SU-DHL-6 (cell line): ENCODE measurements at regions not wholly inside any gene's neighbourhood (a gene's known extent, or its start where the extent isn't known, plus 50 kb on each side); places are given as distances from the start of the nearest gene placed in this dataset.

Experiments used
- H2AFZ ChIP-seq: fragments of 200-600 bp; sonication (generic); 2 replicates; pipeline ENCODE4 v1.6.1; 2014; ENCODE audit warnings: low read depth, mild to moderate bottlenecking, moderate library complexity, mixed read lengths, antibody characterized with exemption, low read length; ENCODE audit not compliant: severe bottlenecking
- H3F3A ChIP-seq: fragments of 200-600 bp; shearing (Covaris generic); 2 replicates; pipeline ENCODE4 v1.6.0; 2016; ENCODE audit warnings: antibody characterized with exemption, mild to moderate bottlenecking; ENCODE audit not compliant: insufficient read depth
- H3K27ac ChIP-seq: fragments of 200-600 bp; sonication (generic); 2 replicates; pipeline ENCODE4 v1.5.1; 2016; ENCODE audit warnings: low read depth, mild to moderate bottlenecking, low read length, moderate library complexity, mixed read lengths
- H3K27me3 ChIP-seq: fragments of 200-600 bp; sonication (generic), shearing (Covaris generic); 2 replicates; pipeline ENCODE4 v1.6.0; 2014; ENCODE audit warnings: mild to moderate bottlenecking, low read length
- H3K36me3 ChIP-seq: fragments of 200-600 bp; sonication (generic); 2 replicates; pipeline ENCODE4 v1.6.1; 2014; ENCODE audit warnings: mild to moderate bottlenecking, low read length, mixed read lengths
- H3K4me2 ChIP-seq: fragments of 300-600, 200-600 bp; shearing (Covaris generic), sonication (generic); 2 replicates; pipeline ENCODE4 v1.6.0; 2014; ENCODE audit warnings: low read length, low read depth, mild to moderate bottlenecking; ENCODE audit not compliant: poor library complexity, severe bottlenecking
- H3K4me3 ChIP-seq: fragments of 200-600 bp; sonication (generic); 2 replicates; pipeline ENCODE4 v1.5.1; 2014; ENCODE audit warnings: antibody characterized with exemption, low read length, mild to moderate bottlenecking, mixed read lengths; ENCODE audit not compliant: insufficient read depth, poor library complexity, severe bottlenecking
- H3K79me2 ChIP-seq: fragments of 200-600 bp; sonication (generic); 2 replicates; pipeline ENCODE4 v1.6.1; 2014; ENCODE audit warnings: mild to moderate bottlenecking, low read length, moderate library complexity; ENCODE audit not compliant: insufficient read depth
- H3K9ac ChIP-seq: fragments of 200-600 bp; sonication (generic); 2 replicates; pipeline ENCODE4 v1.7.0; 2014; ENCODE audit warnings: mild to moderate bottlenecking, low read length
- H3K9me2 ChIP-seq: fragments of 200-600 bp; sonication (generic); replicated peaks from 2 replicates; pipeline ENCODE4 v1.6.1; 2014; ENCODE audit warnings: low read length; ENCODE audit not compliant: insufficient read depth
- H3K9me3 ChIP-seq: fragments of 200-600 bp; sonication (generic); 2 replicates; pipeline ENCODE4 v1.6.1; 2014; ENCODE audit warnings: low read length, mixed read lengths; ENCODE audit not compliant: insufficient read depth
- H4K20me1 ChIP-seq: fragments of 200-600 bp; sonication (generic); 2 replicates; pipeline ENCODE4 v1.6.1; 2014; ENCODE audit warnings: low read depth, mild to moderate bottlenecking, antibody characterized with exemption, low read length, moderate library complexity, mixed read lengths
- EZH2phosphoT487 ChIP-seq: fragments of 200-600 bp; sonication (generic), shearing (Covaris generic); conservative IDR thresholded peaks from 2 replicates; pipeline ENCODE4 v1.6.1; 2018; ENCODE audit warnings: mild to moderate bottlenecking, antibody characterized with exemption, low read length, moderate library complexity, mixed read lengths
- TF ChIP-seq, protein P1 (sequence below): fragments of 200-600 bp; sonication (generic); IDR thresholded peaks from one replicate; pipeline ENCODE4 v1.5.1; 2017; ENCODE audit warnings: antibody characterized with exemption, mild to moderate bottlenecking, low read length, moderate library complexity; ENCODE audit not compliant: insufficient read depth, poor library complexity, severe bottlenecking

DNA sequence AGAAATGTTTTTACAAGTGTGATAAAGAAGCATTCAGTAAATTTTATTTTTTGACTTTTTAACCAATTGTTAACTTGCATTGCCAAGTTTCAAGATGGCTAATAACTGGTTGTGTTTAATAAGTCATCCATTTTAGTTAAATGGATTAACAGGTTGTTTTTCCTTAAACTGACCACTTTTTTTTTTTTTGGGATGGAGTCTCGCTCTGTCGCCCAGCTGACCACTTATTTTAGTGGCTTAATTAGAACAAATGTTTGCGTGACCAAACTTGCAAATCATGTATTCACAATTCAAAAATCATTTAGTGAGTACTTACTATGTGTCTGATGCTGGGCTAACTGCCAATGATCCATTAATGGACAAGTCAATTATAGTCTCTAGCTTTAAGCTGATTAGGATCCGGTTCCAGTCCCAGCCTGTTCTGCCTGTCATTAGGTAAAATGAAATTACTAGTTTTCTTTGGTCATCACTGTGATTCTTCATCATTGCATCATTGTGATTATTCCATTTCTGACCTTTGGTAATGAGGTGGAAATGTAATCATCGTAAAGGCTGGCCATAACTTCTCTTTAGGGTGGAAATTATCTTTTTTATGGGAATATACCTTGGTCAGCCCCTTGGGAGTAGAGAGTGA lies 729.2 kb upstream of the MARCKS start:
- no peak overlapping the region for H3K4me3 ChIP-seq
- H3K9me3 ChIP-seq = no peaks in the 10 kb centered on the region
- TF ChIP-seq, protein P1, sequence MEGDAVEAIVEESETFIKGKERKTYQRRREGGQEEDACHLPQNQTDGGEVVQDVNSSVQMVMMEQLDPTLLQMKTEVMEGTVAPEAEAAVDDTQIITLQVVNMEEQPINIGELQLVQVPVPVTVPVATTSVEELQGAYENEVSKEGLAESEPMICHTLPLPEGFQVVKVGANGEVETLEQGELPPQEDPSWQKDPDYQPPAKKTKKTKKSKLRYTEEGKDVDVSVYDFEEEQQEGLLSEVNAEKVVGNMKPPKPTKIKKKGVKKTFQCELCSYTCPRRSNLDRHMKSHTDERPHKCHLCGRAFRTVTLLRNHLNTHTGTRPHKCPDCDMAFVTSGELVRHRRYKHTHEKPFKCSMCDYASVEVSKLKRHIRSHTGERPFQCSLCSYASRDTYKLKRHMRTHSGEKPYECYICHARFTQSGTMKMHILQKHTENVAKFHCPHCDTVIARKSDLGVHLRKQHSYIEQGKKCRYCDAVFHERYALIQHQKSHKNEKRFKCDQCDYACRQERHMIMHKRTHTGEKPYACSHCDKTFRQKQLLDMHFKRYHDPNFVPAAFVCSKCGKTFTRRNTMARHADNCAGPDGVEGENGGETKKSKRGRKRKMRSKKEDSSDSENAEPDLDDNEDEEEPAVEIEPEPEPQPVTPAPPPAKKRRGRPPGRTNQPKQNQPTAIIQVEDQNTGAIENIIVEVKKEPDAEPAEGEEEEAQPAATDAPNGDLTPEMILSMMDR = no peak
- no peak for TF ChIP-seq EZH2phosphoT487
- H3F3A ChIP-seq = no peaks in the 10 kb centered on the region
- no peaks in the 10 kb centered on the region for H4K20me1 ChIP-seq
- no peak overlapping the region for H3K4me2 ChIP-seq
- H3K9ac ChIP-seq = no peak overlapping the region
- no peaks in the 10 kb centered on the region for H3K36me3 ChIP-seq
- no peaks in the 10 kb centered on the region for H3K9me2 ChIP-seq
- H3K79me2 ChIP-seq = no peaks in the 10 kb centered on the region
- no peak overlapping the region for H2AFZ ChIP-seq
- H3K27ac ChIP-seq = no peak overlapping the region
- no peaks in the 10 kb centered on the region for H3K27me3 ChIP-seq

DNA sequence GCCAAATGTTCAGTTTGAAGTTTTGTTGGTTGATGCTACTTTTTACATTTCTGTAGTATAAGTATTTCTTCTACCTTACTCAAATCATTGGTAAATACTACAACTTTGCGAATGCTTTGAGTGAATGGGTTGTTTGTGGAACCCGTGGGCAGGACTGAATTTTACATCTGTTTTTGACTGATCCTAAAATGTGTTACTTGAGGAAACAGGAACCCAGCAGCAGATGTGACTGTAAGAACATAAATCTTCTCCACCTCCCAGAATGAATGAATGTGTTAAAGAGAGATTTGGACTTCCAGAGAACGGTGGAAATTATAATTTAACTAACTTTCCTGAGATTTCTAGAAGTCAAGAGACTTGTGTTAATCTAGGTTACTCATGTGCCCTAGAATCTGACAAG lies 728.5 kb upstream of the MARCKS start:
- no peaks in the 10 kb centered on the region for H3K79me2 ChIP-seq
- no peak overlapping the region for H3K4me3 ChIP-seq
- no peaks in the 10 kb centered on the region for H3K27me3 ChIP-seq
- no peaks in the 10 kb centered on the region for H4K20me1 ChIP-seq
- H2AFZ ChIP-seq = no peak overlapping the region
- H3K27ac ChIP-seq = no peak overlapping the region
- no peaks in the 10 kb centered on the region for H3K36me3 ChIP-seq
- H3F3A ChIP-seq = no peaks in the 10 kb centered on the region
- no peaks in the 10 kb centered on the region for H3K9me2 ChIP-seq
- H3K9me3 ChIP-seq = no peaks in the 10 kb centered on the region
- H3K4me2 ChIP-seq = no peak overlapping the region
- no peak for TF ChIP-seq EZH2phosphoT487
- TF ChIP-seq, protein P1 = no peak
- H3K9ac ChIP-seq = no peak overlapping the region

DNA sequence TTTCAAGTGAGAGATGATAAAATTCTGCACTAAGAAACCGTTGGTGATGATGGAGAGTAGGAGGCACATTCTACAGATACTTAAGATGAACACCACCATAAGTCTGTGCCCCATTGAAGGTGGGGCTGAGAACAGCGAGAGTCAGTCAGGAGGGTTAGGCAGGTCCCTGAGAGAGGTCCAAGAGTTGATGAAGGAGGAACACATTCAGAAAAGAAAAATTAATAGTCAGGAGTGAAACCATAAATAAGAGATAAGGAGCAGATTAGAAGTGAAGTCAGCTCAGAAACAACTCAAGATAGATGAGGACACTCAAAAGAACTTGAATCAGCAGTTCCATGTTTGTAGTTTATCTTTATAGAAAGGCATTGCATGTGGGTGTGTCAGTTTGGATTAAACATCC lies 727.2 kb upstream of the MARCKS start:
- Histone ChIP-seq H4K20me1 (no peaks in the 10 kb centered on the region), H3K9me2 (no peaks in the 10 kb centered on the region), H3F3A (no peaks in the 10 kb centered on the region), H3K27me3 (no peaks in the 10 kb centered on the region), H3K36me3 (no peaks in the 10 kb centered on the region), H2AFZ (no peak overlapping the region), H3K27ac (no peak overlapping the region), H3K79me2 (no peaks in the 10 kb centered on the region), H3K9ac (no peak overlapping the region), H3K4me3 (no peak overlapping the region), H3K9me3 (no peaks in the 10 kb centered on the region), H3K4me2 (no peak overlapping the region)
- no peak for TF ChIP-seq EZH2phosphoT487
- TF ChIP-seq, protein P1 = no peak
